GM19239 (cell line): ENCODE measurements at regions not wholly inside any gene's neighbourhood (a gene's known extent, or its start where the extent isn't known, plus 50 kb on each side); places are given as distances from the start of the nearest gene placed in this dataset.

Experiments
- DNase-seq: peaks from one replicate; pipeline ENCODE4 v3.0.0; 2011; ENCODE audit warnings: low spot score; ENCODE audit not compliant: insufficient read length
- FAIRE-seq: peaks from 2 replicates; lab custom pipeline; 2011; peaks lifted over from hg19 to GRCh38; lab: Jason Lieb, UNC

- DNase-seq (no peak), FAIRE-seq (no peak)
Observed at GRCh38 chr3:3586336-3586735, 212.9 kb upstream of the LRRN1 start.

- FAIRE-seq (no peak), DNase-seq (no peak)
Observed at GRCh38 chr3:3579658-3580057, 219.6 kb upstream of the LRRN1 start.

- no peak for FAIRE-seq
- no peak for DNase-seq
Observed at GRCh38 chr3:3578718-3579117, 220.5 kb upstream of the LRRN1 start.

- no peak for DNase-seq
- FAIRE-seq = no peak
Observed at GRCh38 chr3:3577823-3578222, 221.4 kb upstream of the LRRN1 start.

- FAIRE-seq (no peak), DNase-seq (no peak)
Observed at GRCh38 chr3:3573341-3573740, 225.9 kb upstream of the LRRN1 start.

GRCh38 chr3:3560591-3561311, 238.5 kb upstream of the LRRN1 start:
- no peak for FAIRE-seq
- no peak for DNase-seq

- DNase-seq = no peak
- FAIRE-seq = no peak
Observed at GRCh38 chr3:3559786-3560185, 239.4 kb upstream of the LRRN1 start.

- no peak for DNase-seq
- FAIRE-seq = no peak
Observed at GRCh38 chr3:3556078-3556477, 243.2 kb upstream of the LRRN1 start.

- FAIRE-seq (no peak), DNase-seq (no peak)
Observed at GRCh38 chr3:3553236-3553635, 246.0 kb upstream of the LRRN1 start.

- FAIRE-seq = no peak
- DNase-seq = no peak
Observed at GRCh38 chr3:3552761-3553160, 246.5 kb upstream of the LRRN1 start.

GRCh38 chr3:3551981-3552380, 247.2 kb upstream of the LRRN1 start:
- no peak for FAIRE-seq
- DNase-seq = no peak

GRCh38 chr3:3545360-3545759, 253.9 kb upstream of the LRRN1 start:
- FAIRE-seq (no peak), DNase-seq (no peak)

GRCh38 chr3:3538451-3538850, 260.8 kb upstream of the LRRN1 start:
- FAIRE-seq (no peak), DNase-seq (no peak)

GRCh38 chr3:3532508-3532907, 266.7 kb upstream of the LRRN1 start:
- DNase-seq (no peak), FAIRE-seq (no peak)

GRCh38 chr3:3531476-3531875, 267.8 kb upstream of the LRRN1 start:
- FAIRE-seq (no peak), DNase-seq (no peak)

- no peak for FAIRE-seq
- no peak for DNase-seq
Observed at GRCh38 chr3:3519266-3519665, 280.0 kb upstream of the LRRN1 start.

GRCh38 chr3:3516996-3517395, 282.2 kb upstream of the LRRN1 start:
- FAIRE-seq = no peak
- DNase-seq = no peak

GRCh38 chr3:3516384-3516783, 282.8 kb upstream of the LRRN1 start:
- FAIRE-seq (no peak), DNase-seq (no peak)

- FAIRE-seq (no peak), DNase-seq (no peak)
Observed at GRCh38 chr3:3509665-3510064, 289.6 kb upstream of the LRRN1 start.

GRCh38 chr3:3504686-3505085, 294.5 kb upstream of the LRRN1 start:
- FAIRE-seq = no peak
- no peak for DNase-seq

GRCh38 chr3:3503411-3503810, 295.8 kb upstream of the LRRN1 start:
- FAIRE-seq (no peak), DNase-seq (no peak)

- DNase-seq = no peak
- FAIRE-seq = no peak
Observed at GRCh38 chr3:3499987-3500386, 299.2 kb upstream of the LRRN1 start.
